Common myeloid progenitor, CD34-positive (primary cell): ENCODE measurements at regions not wholly inside any gene's neighbourhood (a gene's known extent, or its start where the extent isn't known, plus 50 kb on each side); places are given as distances from the start of the nearest gene placed in this dataset.

Source experiments
- CTCF ChIA-PET: fragments of 350-600 bp; sonication (Branson Sonifier 250); formaldehyde crosslinking; loops from one replicate; lab custom pipeline; 2021; ENCODE audit warnings: antibody characterized with exemption; lab: Charles Lee
- POLR2A ChIA-PET: fragments of 350-600 bp; sonication (Branson Sonifier 250); formaldehyde crosslinking; loops from one replicate; lab custom pipeline; 2021; ENCODE audit warnings: antibody characterized with exemption; lab: Charles Lee
- DNase-seq, 3 donors: peaks; one replicate each; pipeline versions ENCODE4 v3.0.0 to v3.0.0-alpha.2; 2013
- H3K27ac ChIP-seq, 2 experiments: 1 replicate in 1 of 2; 2 replicates in 1 of 2; pipeline ENCODE4 v1.7.0; 2013; ENCODE audit warnings: inconsistent platforms in 2 of 2, low read length in 2 of 2, mild to moderate bottlenecking in 2 of 2, low read depth in 1 of 2, moderate library complexity in 1 of 2; ENCODE audit not compliant: severe bottlenecking in 2 of 2, insufficient read depth in 1 of 2, poor library complexity in 1 of 2
- H3K27me3 ChIP-seq, 5 experiments: replicated peaks in 2 of 5; 1 replicate in 3 of 5; 2 replicates in 2 of 5; pipeline versions ENCODE4 v1.6.1 to v1.7.0; 2013; ENCODE audit warnings: low read length in 4 of 5, mild to moderate bottlenecking in 2 of 5, moderate library complexity in 2 of 5, inconsistent platforms in 1 of 5; ENCODE audit not compliant: insufficient read depth in 5 of 5, control insufficient read depth in 4 of 5
- H3K36me3 ChIP-seq, 4 experiments: 1 replicate in 2 of 4; 2 replicates in 2 of 4; pipeline versions ENCODE4 v1.6.1 to v1.7.0; 2013; ENCODE audit warnings: low read length in 3 of 4, control low read depth in 1 of 4, mild to moderate bottlenecking in 1 of 4; ENCODE audit not compliant: control insufficient read depth in 4 of 4, insufficient read depth in 4 of 4
- H3K4me1 ChIP-seq, 4 experiments: 1 replicate in 3 of 4; 2 replicates in 1 of 4; pipeline versions ENCODE4 v1.6.1 to v1.7.1; 2013; ENCODE audit warnings: low read length in 3 of 4, mild to moderate bottlenecking in 3 of 4, control low read depth in 1 of 4, inconsistent platforms in 1 of 4, moderate library complexity in 1 of 4; ENCODE audit not compliant: control insufficient read depth in 4 of 4, insufficient read depth in 4 of 4; ENCODE audit errors: control extremely low read depth in 1 of 4
- H3K4me3 ChIP-seq, 7 experiments: 1 replicate in 4 of 7; 2 replicates in 3 of 7; pipeline versions ENCODE4 v1.5.1 to v1.7.0; 2013; ENCODE audit warnings: mild to moderate bottlenecking in 7 of 7, low read length in 6 of 7, moderate library complexity in 6 of 7, inconsistent platforms in 2 of 7, low read depth in 2 of 7, control low read depth in 1 of 7; ENCODE audit not compliant: insufficient read depth in 4 of 7, control insufficient read depth in 1 of 7; ENCODE audit errors: extremely low read depth in 1 of 7
- H3K9me3 ChIP-seq, 5 experiments: 1 replicate in 4 of 5; 2 replicates in 1 of 5; pipeline versions ENCODE4 v1.6.1 to v1.7.1; 2013; ENCODE audit warnings: low read length in 4 of 5, mild to moderate bottlenecking in 2 of 5, inconsistent platforms in 1 of 5, low read depth in 1 of 5, moderate library complexity in 1 of 5; ENCODE audit not compliant: control insufficient read depth in 4 of 5, insufficient read depth in 2 of 5; ENCODE audit errors: control extremely low read depth in 1 of 5
- WGBS: methylation state at CpG from one replicate; pipeline ENCODE4 v1.1.5; 2013; ENCODE audit not compliant: insufficient coverage; 5-methylcytosine and 5-hydroxymethylcytosine counted together

DNA sequence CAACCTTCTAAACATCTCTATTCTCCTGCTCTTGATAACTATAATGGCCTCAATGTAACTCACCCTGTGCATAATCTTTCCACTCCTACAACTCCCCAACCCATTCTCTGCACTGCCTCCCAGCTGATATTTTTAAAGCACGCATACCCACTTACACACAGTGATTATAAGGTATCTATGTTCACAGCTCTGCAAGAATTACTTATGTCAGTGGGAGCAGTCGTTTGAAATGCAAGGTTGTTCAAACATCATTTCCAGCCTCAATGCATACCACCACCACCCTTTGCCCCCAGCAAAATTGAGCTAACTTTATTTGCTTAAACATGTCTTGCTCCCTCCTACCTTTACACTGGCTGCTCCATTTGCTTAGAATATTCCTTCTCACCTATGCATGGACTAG lies 506.0 kb downstream of the RFPL4B start:
- Histone ChIP-seq H3K4me3 (no peak overlapping the region), H3K27me3 (peaks cover 0 to 2% (median 0%) of the 10 kb centered on the region in 5 experiments), H3K9me3 (no peaks in the 10 kb centered on the region), H3K27ac (no peak overlapping the region), H3K36me3 (no peaks in the 10 kb centered on the region), H3K4me1 (no peaks in the 10 kb centered on the region)
- POLR2A ChIA-PET: no interaction called here
- CTCF ChIA-PET: no interaction called here
- 100% methylated on average over 2 of the region's 2 CpGs for WGBS
- DNase-seq: no peak

DNA sequence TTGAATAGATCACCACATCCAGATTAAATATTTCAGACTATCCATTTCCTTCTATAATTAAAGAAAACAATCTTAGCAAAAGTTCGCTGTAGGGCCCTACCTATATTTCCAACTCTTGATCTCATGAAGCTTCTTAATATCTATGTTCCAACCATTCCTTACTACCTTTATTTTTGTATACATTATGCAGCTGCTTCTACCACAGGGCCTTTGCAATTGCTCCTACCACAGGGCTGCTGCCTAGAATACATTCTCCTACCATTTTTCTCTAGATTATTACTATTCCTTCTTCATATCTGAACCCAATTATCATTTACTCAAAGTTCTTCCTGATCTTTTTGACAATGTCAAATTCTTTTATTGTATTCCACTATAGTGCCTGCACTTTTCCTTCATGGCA lies 516.6 kb downstream of the RFPL4B start:
- POLR2A ChIA-PET: no interaction called here
- peaks cover 0 to 2% (median 0%) of the 10 kb centered on the region in 5 experiments for H3K9me3 ChIP-seq
- WGBS: 100% methylated on average over 1 of the region's 1 CpG
- DNase-seq: no peak
- H3K4me1 ChIP-seq: no peaks in the 10 kb centered on the region
- H3K27ac ChIP-seq: no peak overlapping the region
- H3K27me3 ChIP-seq: no peaks in the 10 kb centered on the region
- no peaks in the 10 kb centered on the region for H3K36me3 ChIP-seq
- no peak overlapping the region for H3K4me3 ChIP-seq
- CTCF ChIA-PET: no interaction called here

DNA sequence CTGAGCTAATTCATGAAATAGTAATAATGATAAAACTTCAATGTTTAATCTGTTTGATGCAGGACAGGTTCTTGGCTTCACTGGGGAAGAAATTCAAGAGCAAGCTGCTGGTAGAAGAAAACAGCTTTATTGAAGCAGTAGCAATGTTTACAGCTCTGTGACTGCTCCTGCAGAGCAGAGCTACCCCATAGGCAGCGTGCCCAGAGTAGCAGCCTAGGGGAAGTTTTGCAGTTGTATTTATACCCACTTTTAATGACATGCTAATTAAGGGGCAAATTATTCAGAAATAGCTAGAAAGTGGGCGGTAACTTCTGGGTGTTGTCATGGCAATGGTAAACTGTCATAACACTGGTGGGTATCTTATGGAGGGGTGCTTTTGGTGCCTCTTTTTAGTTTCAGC lies 518.0 kb downstream of the RFPL4B start:
- Histone ChIP-seq H3K4me1 (no peaks in the 10 kb centered on the region), H3K27ac (no peak overlapping the region), H3K9me3 (peaks cover 0 to 5% (median 0%) of the 10 kb centered on the region in 5 experiments), H3K36me3 (no peaks in the 10 kb centered on the region), H3K27me3 (no peaks in the 10 kb centered on the region), H3K4me3 (no peak overlapping the region)
- WGBS: 100% methylated on average over 1 of the region's 2 CpGs
- ChIA-PET CTCF (no interaction called here), POLR2A (no interaction called here)
- no peak for DNase-seq

DNA sequence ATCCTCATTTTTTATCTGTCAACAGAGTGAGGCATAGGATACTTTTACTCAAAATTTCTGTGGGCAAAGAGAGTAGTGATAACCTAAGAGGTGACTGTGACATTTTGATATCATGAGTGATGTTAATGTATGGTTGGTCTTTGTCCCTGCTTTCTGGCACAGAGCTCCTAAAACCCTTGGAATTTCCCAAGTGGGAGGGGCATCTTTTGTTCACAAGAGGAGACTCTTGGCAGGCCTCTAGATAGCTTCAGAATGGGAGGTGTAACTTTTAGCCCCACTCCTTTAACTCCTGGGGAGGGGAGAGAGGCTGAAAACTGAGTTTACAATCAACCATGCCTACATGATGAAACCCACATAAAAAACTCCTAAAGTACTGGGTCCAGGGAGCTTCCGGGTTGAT lies 527.8 kb downstream of the RFPL4B start:
- H3K36me3 ChIP-seq: no peaks in the 10 kb centered on the region
- no CpG with 5 or more reads among the region's 1 CpG for WGBS
- H3K9me3 ChIP-seq: no peaks in the 10 kb centered on the region
- H3K27ac ChIP-seq: no peak overlapping the region
- H3K27me3 ChIP-seq: no peaks in the 10 kb centered on the region
- POLR2A ChIA-PET: interaction anchor here (0.6 kb wide), 1 partner anchor 9 kb away, joined by 3 read pairs; no protein-coding TSS in a partner anchor
- no peaks in the 10 kb centered on the region for H3K4me1 ChIP-seq
- CTCF ChIA-PET: no interaction called here
- no peak for DNase-seq
- no peak overlapping the region for H3K4me3 ChIP-seq

DNA sequence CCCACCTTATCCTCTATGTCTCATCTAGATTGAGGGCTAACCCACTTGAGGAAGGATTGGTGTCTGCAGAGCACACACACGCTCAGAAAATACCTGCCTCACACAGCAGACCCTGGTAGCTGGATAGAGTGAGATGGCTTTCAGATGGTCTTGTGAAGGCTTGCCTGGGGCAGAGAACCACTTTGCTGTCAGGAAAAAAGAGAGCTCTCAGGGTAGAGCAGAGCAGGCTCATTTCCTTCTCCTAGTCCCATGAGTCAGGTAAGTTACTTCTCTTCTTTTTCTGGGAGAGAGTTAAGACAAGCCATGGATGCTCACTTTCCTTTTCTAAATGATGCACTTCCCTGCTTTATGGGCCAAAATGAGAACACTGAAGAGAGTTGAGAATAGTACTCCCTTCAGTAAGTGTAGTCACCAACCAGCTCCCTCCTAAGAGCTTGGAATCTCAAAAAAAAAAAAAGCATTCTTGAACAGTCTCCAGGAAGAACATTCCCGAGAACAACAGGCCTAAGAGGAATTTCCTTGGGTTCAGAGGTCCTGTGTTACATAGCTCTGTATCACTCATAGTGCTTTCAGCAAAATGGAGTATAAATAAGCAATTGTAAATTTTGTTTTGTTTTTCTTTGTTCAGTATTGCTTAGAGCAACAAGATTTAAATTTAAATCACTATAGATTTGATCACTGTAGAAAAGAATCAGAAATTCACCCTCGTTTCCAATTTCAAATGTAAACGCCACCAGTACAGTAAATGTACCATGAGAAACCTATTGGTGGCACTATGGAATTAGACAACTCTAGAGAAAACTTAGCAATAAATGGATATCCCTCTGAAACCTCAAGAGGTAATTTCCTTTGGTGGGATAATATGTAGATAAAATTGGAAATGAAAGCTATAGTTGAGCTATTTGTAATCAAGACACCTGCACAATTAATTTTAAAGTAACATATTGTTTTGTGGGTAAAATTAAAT lies 530.3 kb downstream of the RFPL4B start:
- Histone ChIP-seq H3K36me3 (no peaks in the 10 kb centered on the region), H3K9me3 (no peaks in the 10 kb centered on the region), H3K27ac (no peak overlapping the region), H3K4me1 (no peaks in the 10 kb centered on the region), H3K27me3 (no peaks in the 10 kb centered on the region), H3K4me3 (no peak overlapping the region)
- DNase-seq: no peak
- ChIA-PET POLR2A (no interaction called here), CTCF (interaction anchor here (0.6 to 1.5 kb wide), 3 partner anchors 16 to 585 kb away, joined by 3 to 5 read pairs (median 4); no protein-coding TSS in a partner anchor)
- WGBS: 100% methylated on average over 2 of the region's 4 CpGs

DNA sequence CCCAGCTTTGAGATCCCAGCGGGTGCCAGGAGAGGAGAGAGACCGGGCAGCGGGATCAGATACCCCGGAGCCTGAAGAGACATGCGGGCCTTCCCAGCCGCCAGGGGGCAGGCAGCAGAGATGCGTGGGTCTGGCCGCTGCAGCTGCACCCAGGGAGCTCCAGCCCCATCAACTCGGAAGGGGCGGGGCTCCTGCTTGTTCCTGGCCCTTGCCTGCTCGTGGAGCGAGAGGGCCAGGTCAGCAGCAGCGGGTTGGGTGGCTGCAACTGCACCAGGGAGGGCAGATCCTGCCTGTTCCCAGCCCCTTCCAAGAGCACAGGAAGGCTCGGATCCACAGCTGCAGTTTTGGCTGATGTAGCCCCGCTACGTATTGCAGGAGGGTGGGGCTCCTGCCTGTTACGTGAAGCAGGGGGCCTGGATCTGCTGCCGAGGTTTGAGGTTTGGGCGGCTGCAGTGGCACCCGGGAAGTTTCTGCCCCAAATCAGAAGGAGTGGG lies 532.8 kb downstream of the RFPL4B start:
- H3K36me3 ChIP-seq: no peaks in the 10 kb centered on the region
- no peaks in the 10 kb centered on the region for H3K4me1 ChIP-seq
- H3K4me3 ChIP-seq: peak overlapping the region in 2 of 7 experiments; percentile 31 to 40
- CTCF ChIA-PET: no interaction called here
- no peaks in the 10 kb centered on the region for H3K9me3 ChIP-seq
- WGBS: 97% methylated on average over 19 of the region's 20 CpGs
- H3K27ac ChIP-seq: no peak overlapping the region
- POLR2A ChIA-PET: no interaction called here
- peak in 2 of 3 donors; percentile 13 to 24 for DNase-seq
- no peaks in the 10 kb centered on the region for H3K27me3 ChIP-seq

DNA sequence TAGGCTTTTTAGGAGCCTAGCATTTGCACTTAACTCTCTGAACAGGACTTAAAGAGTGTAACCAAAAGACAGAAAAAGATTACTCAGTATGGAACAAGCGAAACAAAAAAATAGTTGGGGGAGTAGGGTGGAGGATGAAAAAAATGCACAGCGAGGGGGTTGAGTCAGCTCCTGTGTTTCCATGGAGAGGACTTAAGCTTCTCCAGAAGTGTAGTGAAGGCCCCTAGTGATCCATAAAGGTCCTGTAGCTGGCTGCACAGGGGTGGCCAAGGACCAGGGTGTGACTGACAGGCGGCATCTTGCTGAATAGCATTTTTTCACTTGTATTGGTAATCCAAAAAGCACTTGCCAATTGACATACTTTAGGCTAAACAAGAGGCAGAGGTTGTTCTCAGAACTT lies 533.9 kb downstream of the RFPL4B start:
- CTCF ChIA-PET: no interaction called here
- Histone ChIP-seq H3K9me3 (no peaks in the 10 kb centered on the region), H3K27me3 (no peaks in the 10 kb centered on the region), H3K27ac (no peak overlapping the region), H3K36me3 (no peaks in the 10 kb centered on the region), H3K4me3 (no peak overlapping the region), H3K4me1 (no peaks in the 10 kb centered on the region)
- 96% methylated on average over 3 of the region's 3 CpGs for WGBS
- POLR2A ChIA-PET: no interaction called here
- DNase-seq: no peak
